ENCODE measurements at regions not wholly inside any gene's neighbourhood (a gene's known extent, or its start where the extent isn't known, plus 50 kb on each side); places are given as distances from the start of the nearest gene placed in this dataset.
"Not testable (repeated sequence)": the region's sequence is repeated elsewhere in the genome, so short reads cannot be mapped to it uniquely, and the experiment has no call there.

DNA sequence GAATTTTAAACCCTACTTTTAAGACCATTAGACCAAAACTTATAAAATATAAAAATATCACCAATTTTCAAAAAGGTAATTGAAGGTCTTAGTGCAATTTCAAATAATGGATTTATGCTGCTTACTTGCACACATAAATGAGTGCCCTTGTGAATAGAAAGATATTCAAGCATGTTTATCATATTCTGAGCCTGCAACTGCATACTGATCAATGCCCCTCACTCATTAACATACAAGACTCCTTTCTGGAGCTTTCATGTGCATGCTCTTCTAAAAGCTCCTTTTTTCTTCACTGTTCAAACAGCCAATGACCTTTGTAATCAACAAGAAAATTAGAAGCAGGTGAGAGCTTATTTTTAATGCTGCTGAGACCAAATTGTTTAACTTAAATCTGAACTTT is 1139.3 kb downstream of the HACE1 start:
- DNase-seq = no peak

DNA sequence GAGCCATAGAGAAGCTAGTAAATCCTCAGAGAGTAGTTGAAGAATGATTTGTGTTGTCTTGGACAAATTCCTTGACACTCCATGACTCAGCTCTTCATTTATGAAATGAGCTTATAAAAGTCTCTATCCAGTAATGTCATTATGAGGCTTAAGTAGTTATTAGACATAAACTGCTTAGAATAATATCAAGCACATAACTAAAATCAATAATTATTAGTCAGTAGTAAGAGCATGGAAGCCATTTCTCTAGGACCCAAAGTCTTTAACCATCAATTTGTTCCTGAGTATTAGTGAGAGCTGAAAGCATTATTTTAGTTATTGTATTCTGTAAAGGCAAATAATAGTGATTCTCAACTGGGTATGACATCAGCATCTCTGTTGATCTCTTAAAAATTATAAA is 1140.2 kb downstream of the HACE1 start:
- no peak for DNase-seq

- DNase-seq = no peak
These were observed 1144.5 kb downstream of the HACE1 start for GRCh38 chr6:103715269-103715668.

DNA sequence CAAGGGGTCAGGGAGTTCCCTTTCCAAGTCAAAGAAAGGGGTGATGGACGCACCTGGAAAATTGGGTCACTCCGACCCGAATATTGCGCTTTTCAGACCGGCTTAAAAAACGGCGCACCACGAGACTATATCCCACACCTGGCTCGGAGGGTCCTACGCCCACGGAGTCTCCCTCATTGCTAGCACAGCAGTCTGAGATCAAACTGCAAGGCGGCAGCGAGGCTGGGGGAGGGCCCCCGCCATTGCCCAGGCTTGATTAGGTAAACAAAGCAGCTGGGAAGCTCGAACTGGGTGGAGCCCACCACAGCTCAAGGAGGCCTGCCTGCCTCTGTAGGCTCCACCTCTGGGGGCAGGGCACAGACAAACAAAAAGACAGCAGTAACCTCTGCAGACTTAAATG is 1150.5 kb downstream of the HACE1 start:
- not testable (repeated sequence) for DNase-seq

GRCh38 chr6:103707596-103708325 is 1152.0 kb downstream of the HACE1 start:
- no peak for DNase-seq

DNA sequence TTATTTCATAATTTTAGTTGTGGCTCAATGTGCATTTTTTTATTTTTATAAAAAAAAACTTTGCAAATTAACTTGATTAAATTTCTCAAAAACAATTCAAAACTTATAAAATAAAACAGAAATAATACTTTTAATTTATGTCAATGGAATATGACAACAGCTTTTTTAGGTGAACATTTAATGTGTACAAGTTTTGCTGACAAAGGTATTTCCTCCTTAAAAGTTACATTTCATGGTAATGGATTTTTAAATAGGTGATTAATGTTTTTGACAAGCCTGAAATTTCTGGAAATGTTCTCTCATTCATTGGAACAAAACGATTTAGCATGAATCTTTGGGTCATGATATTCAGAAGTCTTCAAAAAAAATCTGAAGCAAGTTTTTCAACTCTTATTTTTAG is 1160.0 kb downstream of the HACE1 start:
- no peak for DNase-seq

GRCh38 chr6:103687430-103687829 is 1172.3 kb downstream of the HACE1 start:
- no peak for DNase-seq

DNA sequence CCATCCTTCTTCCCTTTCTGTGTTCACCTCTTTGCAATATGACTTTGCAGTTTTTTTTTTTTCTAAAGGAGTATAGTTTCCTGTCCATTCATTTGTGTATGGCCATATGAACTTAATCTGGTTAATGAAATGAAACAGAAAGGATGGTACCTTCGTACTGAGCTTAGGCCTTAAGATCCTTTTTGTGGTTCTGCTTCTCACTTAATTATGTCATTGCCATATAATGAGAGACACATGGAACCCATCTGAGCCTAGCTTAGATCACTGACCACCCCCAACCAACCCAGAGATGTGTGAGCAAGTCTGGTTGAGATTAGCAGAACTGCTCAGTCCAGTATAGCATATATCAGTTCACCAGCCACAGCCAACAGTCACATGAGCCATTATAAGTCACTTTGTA is 1179.6 kb downstream of the HACE1 start:
- no peak for DNase-seq

GRCh38 chr6:103677290-103677689 is 1182.4 kb downstream of the HACE1 start:
- DNase-seq = no peak

DNA sequence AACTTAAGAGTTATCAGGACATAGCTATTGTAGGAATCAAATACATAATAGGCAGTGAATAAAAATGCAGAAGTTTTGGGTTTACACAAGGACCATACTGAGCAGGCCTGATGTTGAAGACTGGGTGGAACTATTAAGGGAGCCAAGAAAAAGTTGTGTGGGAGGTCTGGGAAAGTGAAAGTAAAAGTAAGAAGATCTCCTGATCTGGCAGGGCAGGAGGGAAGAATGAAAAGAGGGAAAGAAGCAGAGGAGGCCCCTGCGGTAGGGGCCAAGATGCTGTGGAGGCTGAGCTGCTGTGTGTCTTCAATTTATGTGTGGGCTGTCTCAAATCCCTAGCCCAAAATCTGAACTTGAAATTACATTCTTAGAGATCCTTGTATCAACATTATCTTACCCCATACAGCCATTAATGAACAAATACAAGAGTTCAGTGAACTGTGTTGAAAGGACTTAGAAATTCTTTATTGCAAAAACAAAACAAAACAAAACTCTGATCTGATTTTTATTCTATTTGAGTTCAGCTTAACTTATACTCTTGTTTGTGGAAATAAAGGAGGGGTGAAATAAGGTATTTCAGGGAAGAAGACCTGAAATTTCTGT is 1183.8 kb downstream of the HACE1 start:
- no peak for DNase-seq

DNA sequence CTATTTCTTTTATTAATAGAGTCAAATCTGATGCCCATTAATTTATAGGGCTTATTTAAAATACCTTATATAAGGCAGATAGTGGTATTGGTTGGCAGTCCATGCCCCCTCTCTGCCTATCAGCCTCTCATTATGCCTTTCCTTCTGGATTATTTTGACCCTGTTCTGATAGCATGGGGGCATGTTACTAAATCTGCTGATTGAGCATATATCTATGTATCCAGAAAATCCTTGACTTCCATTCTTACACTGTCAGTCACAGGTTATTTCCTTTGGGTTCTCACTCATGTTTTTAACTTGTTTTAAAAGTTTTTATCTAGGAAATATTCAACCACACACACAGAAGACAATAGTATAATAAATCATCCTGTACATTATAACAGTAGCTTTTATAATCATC is 1184.9 kb downstream of the HACE1 start:
- DNase-seq = no peak

- no peak for DNase-seq
These were observed 1187.5 kb downstream of the HACE1 start for GRCh38 chr6:103672169-103672568.

DNA sequence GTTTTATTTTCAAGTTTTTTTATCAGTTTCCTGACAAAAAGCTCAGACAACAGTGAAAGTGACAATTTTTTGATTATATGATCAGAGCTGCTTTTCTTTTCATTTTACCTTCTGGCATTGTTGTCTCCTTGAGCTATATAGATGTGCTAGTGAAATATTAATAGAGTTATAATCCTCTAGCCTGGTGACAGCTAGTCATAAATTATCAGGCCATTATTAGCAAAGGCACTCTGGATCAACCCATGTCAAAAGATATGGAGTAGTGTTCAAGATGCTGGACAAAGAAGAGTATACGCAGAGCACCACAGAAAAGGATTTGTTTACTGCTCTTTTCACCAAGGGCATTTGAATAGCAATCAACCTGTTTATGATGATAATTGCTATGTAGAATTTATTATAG is 1230.1 kb downstream of the HACE1 start:
- DNase-seq = no peak

GRCh38 chr6:103617642-103618041 is 1242.1 kb downstream of the HACE1 start:
- DNase-seq = no peak

GRCh38 chr6:103587722-103588121 is 1272.0 kb downstream of the HACE1 start:
- DNase-seq = no peak

DNA sequence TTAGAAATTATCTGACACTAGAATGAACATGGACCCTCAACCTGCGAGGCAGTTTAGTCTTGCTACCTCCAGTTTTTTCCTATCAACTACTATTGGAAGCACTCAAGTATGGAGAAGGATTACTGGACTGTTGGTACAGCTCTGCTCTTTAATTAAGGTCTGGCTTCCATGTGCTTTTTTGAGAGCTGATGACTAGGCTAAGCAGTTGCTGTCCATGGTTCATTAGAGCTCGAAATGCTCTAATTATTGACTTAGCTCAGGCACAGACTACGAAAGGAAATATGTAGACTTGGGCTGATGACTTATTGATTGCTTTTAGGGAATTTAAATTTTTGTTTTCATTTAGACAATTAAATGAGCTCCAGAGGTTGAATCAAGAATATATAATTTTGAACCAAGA is 1281.6 kb downstream of the HACE1 start:
- DNase-seq = no peak

DNA sequence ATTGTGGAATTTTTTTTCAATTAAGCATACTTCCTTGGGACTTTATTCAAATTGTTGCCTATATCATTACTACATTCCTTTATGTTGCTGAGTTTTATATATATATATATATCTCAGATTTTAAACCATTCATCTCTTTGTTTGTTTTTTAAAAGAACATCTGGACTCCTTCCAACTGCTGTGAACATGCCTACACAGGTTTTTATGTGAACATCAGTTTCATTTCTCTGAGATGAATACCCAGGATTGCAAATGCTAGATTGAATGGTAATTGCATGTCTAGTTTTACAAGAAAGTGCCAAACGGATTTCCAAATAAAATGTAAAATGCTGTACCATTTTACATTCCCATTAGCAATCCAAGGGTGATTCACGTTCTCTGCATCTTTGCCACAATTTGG is 1289.3 kb downstream of the HACE1 start:
- no peak for DNase-seq

- no peak for DNase-seq
These were observed 1304.8 kb downstream of the HACE1 start for GRCh38 chr6:103554911-103555310.

GRCh38 chr6:103538381-103538780 is 1321.3 kb downstream of the HACE1 start:
- DNase-seq = no peak

DNA sequence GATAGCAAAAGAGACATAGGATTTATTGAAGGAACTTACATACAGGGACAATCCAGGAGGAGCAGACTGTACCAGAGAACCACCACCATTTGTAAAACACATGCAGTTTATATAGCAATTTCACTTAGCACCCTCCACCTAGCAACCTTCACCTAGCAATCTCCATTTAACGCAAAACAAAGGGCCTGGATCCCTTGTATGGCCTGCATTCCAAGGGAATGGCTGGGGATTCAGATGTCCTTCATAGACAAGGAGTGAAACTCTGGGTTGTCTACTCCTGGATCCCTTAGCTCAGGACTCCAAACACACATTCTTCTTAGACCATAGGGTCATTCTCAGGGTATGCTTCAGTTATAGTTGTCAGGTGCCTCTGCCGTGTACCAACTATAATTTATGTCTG is 1324.9 kb downstream of the HACE1 start:
- no peak for DNase-seq

GRCh38 chr6:103534095-103534494 is 1325.6 kb downstream of the HACE1 start:
- DNase-seq = no peak

GRCh38 chr6:103522045-103522444 is 1337.7 kb downstream of the HACE1 start:
- no peak for DNase-seq

GRCh38 chr6:103516336-103516735 is 1343.4 kb downstream of the HACE1 start:
- DNase-seq = no peak

- no peak for DNase-seq
These were observed 1352.7 kb downstream of the HACE1 start for GRCh38 chr6:103507052-103507451.

- no peak for DNase-seq
These were observed 1354.6 kb downstream of the HACE1 start for GRCh38 chr6:103505155-103505518.

All from activated T-cell treated with anti-CD3 and anti-CD28 coated beads, Interleukin-2, amount 50 U/mL, for 48 hours (primary cell).